ENCODE measurements at regions not wholly inside any gene's neighbourhood (a gene's known extent, or its start where the extent isn't known, plus 50 kb on each side); places are given as distances from the start of the nearest gene placed in this dataset.

DNA sequence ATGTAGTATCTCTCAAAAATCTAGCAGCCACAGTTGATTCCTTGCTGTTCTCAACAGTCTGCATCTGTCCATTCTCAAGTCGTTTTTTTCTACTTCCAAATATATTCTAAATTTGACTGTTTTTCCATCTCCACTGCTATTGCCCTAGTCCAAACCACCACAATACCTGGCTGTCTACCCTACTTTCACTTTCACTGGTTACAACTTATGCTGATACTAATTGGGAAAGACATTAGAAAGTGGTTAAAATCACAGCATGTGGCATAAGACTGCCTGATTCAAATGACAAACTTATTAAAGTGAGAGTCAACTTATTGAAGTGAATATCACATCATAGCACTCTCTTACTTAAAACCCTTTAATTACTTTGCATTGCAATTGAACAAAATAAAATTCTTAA, 72.6 kb downstream of the CHST2 start:
- TF ChIP-seq, protein P1, sequence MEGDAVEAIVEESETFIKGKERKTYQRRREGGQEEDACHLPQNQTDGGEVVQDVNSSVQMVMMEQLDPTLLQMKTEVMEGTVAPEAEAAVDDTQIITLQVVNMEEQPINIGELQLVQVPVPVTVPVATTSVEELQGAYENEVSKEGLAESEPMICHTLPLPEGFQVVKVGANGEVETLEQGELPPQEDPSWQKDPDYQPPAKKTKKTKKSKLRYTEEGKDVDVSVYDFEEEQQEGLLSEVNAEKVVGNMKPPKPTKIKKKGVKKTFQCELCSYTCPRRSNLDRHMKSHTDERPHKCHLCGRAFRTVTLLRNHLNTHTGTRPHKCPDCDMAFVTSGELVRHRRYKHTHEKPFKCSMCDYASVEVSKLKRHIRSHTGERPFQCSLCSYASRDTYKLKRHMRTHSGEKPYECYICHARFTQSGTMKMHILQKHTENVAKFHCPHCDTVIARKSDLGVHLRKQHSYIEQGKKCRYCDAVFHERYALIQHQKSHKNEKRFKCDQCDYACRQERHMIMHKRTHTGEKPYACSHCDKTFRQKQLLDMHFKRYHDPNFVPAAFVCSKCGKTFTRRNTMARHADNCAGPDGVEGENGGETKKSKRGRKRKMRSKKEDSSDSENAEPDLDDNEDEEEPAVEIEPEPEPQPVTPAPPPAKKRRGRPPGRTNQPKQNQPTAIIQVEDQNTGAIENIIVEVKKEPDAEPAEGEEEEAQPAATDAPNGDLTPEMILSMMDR (IDR thresholded peaks at IDR 0.05): no peak
- TF ChIP-seq POLR2A (IDR thresholded peaks at IDR 0.05) (no peak), POLR2AphosphoS5 (IDR thresholded peaks at IDR 0.05; ENCODE audit: insufficient read depth in 1 of 2, low read depth in 1 of 2) (no peak)
